ENCODE measurements at regions not wholly inside any gene's neighbourhood (a gene's known extent, or its start where the extent isn't known, plus 50 kb on each side); places are given as distances from the start of the nearest gene placed in this dataset.
"Not testable (repeated sequence)": the region's sequence is repeated elsewhere in the genome, so short reads cannot be mapped to it uniquely, and the experiment has no call there.

- not testable (repeated sequence) for DNase-seq (ENCODE audit: low read depth in 2 of 3, low spot score in 2 of 3)
Measured at GRCh38 chr10:78424050-78424449, 390.4 kb downstream of the RPS24 start.

- DNase-seq (ENCODE audit: low read depth in 2 of 3, low spot score in 2 of 3) = no peak
Measured at GRCh38 chr10:78424723-78425122, 391.1 kb downstream of the RPS24 start.

GRCh38 chr10:78426181-78426580 is 392.5 kb downstream of the RPS24 start:
- DNase-seq (ENCODE audit: low read depth in 2 of 3, low spot score in 2 of 3) = no peak

GRCh38 chr10:78427497-78428031 is 393.9 kb downstream of the RPS24 start:
- no peak for DNase-seq (ENCODE audit: low read depth in 2 of 3, low spot score in 2 of 3)

- DNase-seq (ENCODE audit: low read depth in 2 of 3, low spot score in 2 of 3) = no peak
Measured at GRCh38 chr10:78428579-78428978, 394.9 kb downstream of the RPS24 start.

- DNase-seq (ENCODE audit: low read depth in 2 of 3, low spot score in 2 of 3) = no peak
Measured at GRCh38 chr10:78429984-78430383, 396.3 kb downstream of the RPS24 start.

- DNase-seq (ENCODE audit: low read depth in 2 of 3, low spot score in 2 of 3) = no peak
Measured at GRCh38 chr10:78432583-78432982, 398.9 kb downstream of the RPS24 start.

GRCh38 chr10:78433076-78433595 is 399.5 kb downstream of the RPS24 start:
- no peak for DNase-seq (ENCODE audit: low read depth in 2 of 3, low spot score in 2 of 3)

- DNase-seq (ENCODE audit: low read depth in 2 of 3, low spot score in 2 of 3) = no peak
Measured at GRCh38 chr10:78433766-78434535, 400.3 kb downstream of the RPS24 start.

- DNase-seq (ENCODE audit: low read depth in 2 of 3, low spot score in 2 of 3) = no peak
Measured at GRCh38 chr10:78434886-78435285, 401.2 kb downstream of the RPS24 start.

- DNase-seq (ENCODE audit: low read depth in 2 of 3, low spot score in 2 of 3) = no peak
Measured at GRCh38 chr10:78435484-78436221, 402.0 kb downstream of the RPS24 start.

- DNase-seq (ENCODE audit: low read depth in 2 of 3, low spot score in 2 of 3) = no peak
Measured at GRCh38 chr10:78436222-78436573, 402.5 kb downstream of the RPS24 start.

GRCh38 chr10:78436706-78437406 is 403.2 kb downstream of the RPS24 start:
- DNase-seq (ENCODE audit: low read depth in 2 of 3, low spot score in 2 of 3) = no peak

- no peak for DNase-seq (ENCODE audit: low read depth in 2 of 3, low spot score in 2 of 3)
Measured at GRCh38 chr10:78437407-78437768, 403.7 kb downstream of the RPS24 start.

GRCh38 chr10:78437998-78438906 is 404.6 kb downstream of the RPS24 start:
- peak in 2 of 3 donors; percentile 9 to 39 for DNase-seq (ENCODE audit: low read depth in 2 of 3, low spot score in 2 of 3)

GRCh38 chr10:78438907-78439809 is 405.5 kb downstream of the RPS24 start:
- no peak for DNase-seq (ENCODE audit: low read depth in 2 of 3, low spot score in 2 of 3)

- no peak for DNase-seq (ENCODE audit: low read depth in 2 of 3, low spot score in 2 of 3)
Measured at GRCh38 chr10:78441010-78441409, 407.3 kb downstream of the RPS24 start.

GRCh38 chr10:78441694-78442093 is 408.0 kb downstream of the RPS24 start:
- no peak for DNase-seq (ENCODE audit: low read depth in 2 of 3, low spot score in 2 of 3)

Measured in hematopoietic multipotent progenitor cell (in vitro differentiated cells).